K562 (cell line): ENCODE measurements at regions not wholly inside any gene's neighbourhood (a gene's known extent, or its start where the extent isn't known, plus 50 kb on each side); places are given as distances from the start of the nearest gene placed in this dataset.

Experiments
- CTCF ChIP-seq, 3 experiments: IDR thresholded peaks in 2 of 3; conservative IDR thresholded peaks in 1 of 3; 2 replicates each; pipeline ENCODE4 v1.5.1; 2011 to 2012; ENCODE audit warnings: low read length in 3 of 3, mild to moderate bottlenecking in 3 of 3, control low read depth in 2 of 3, improper control_type of control experiment in 1 of 3, inconsistent platforms in 1 of 3, low read depth in 1 of 3, mixed read lengths in 1 of 3, moderate library complexity in 1 of 3; ENCODE audit not compliant: insufficient read depth in 2 of 3
- HNRNPUL1 ChIP-seq: fragments of 200-400 bp; formaldehyde crosslinking; IDR thresholded peaks from 2 replicates; pipeline ENCODE4 v1.6.1; 2017; ENCODE audit warnings: low read length
- MLX ChIP-seq, 2 experiments: fragments of 450-650 bp in 1 of 2; sonication (generic) in 1 of 2; formaldehyde crosslinking; conservative IDR thresholded peaks; 2 replicates each; pipeline versions ENCODE4 v1.4.0 to v1.8.1; 2020 to 2022; ENCODE audit warnings: mild to moderate bottlenecking in 1 of 2, missing genetic modification reagents in 1 of 2
- PKNOX1 ChIP-seq: fragments of 450-650 bp; IDR thresholded peaks from 2 replicates; pipeline ENCODE4 v1.6.1; 2016
- POLR2A ChIP-seq: fragments of 450-650 bp; conservative IDR thresholded peaks from 2 replicates; pipeline ENCODE4 v1.6.1; 2016
- RFX5 ChIP-seq: IDR thresholded peaks from 2 replicates; pipeline ENCODE4 v1.6.1; 2011; ENCODE audit warnings: low read depth, mild to moderate bottlenecking, improper control_type of control experiment, low read length
- SIN3A ChIP-seq, 2 experiments: fragments of 150-350 bp in 1 of 2; IDR thresholded peaks; 2 replicates each; pipeline ENCODE4 v1.6.1; 2011 to 2016; ENCODE audit warnings: borderline replicate concordance in 2 of 2, low read depth in 2 of 2, low read length in 2 of 2, mild to moderate bottlenecking in 2 of 2, moderate library complexity in 2 of 2; ENCODE audit not compliant: control insufficient read depth in 1 of 2
- SMC3 ChIP-seq: conservative IDR thresholded peaks from 2 replicates; pipeline ENCODE4 v1.6.1; 2011; ENCODE audit warnings: low read depth, low read length, improper control_type of control experiment; ENCODE audit not compliant: insufficient read depth
- ZNF778 ChIP-seq: fragments of 450-650 bp; formaldehyde crosslinking; IDR thresholded peaks from 2 replicates; pipeline ENCODE4 v1.4.0; 2020; ENCODE audit warnings: mild to moderate bottlenecking, moderate library complexity

- TF ChIP-seq HNRNPUL1 (no peak), PKNOX1 (no peak), CTCF (IDR thresholded peaks at IDR 0.05 in 2 of 3, conservative IDR thresholded peaks at IDR 0.05 in 1 of 3; ENCODE audit: insufficient read depth in 2 of 3, low read depth in 1 of 3, low read length in 3 of 3) (no peak), MLX (CRISPR knock-in tag; conservative IDR thresholded peaks at IDR 0.05) (no peak), ZNF778 (CRISPR knock-in tag) (no peak), POLR2A (no peak), RFX5 (no peak), SMC3 (no peak), SIN3A (IDR thresholded peaks at IDR 0.05; ENCODE audit: borderline replicate concordance in 2 of 2, control insufficient read depth in 1 of 2, low read depth in 2 of 2, low read length in 2 of 2) (no peak)
Observed at GRCh38 chr17:5700745-5701144, 116.4 kb upstream of the NLRP1 start.
